AML-193 (cell line): ENCODE measurements at regions not wholly inside any gene's neighbourhood (a gene's known extent, or its start where the extent isn't known, plus 50 kb on each side); places are given as distances from the start of the nearest gene placed in this dataset.

Source experiments
- DNase-seq, 2 experiments: peaks; one replicate each; lab custom pipeline; 2025; lab: John Stamatoyannopoulos, UW

DNA sequence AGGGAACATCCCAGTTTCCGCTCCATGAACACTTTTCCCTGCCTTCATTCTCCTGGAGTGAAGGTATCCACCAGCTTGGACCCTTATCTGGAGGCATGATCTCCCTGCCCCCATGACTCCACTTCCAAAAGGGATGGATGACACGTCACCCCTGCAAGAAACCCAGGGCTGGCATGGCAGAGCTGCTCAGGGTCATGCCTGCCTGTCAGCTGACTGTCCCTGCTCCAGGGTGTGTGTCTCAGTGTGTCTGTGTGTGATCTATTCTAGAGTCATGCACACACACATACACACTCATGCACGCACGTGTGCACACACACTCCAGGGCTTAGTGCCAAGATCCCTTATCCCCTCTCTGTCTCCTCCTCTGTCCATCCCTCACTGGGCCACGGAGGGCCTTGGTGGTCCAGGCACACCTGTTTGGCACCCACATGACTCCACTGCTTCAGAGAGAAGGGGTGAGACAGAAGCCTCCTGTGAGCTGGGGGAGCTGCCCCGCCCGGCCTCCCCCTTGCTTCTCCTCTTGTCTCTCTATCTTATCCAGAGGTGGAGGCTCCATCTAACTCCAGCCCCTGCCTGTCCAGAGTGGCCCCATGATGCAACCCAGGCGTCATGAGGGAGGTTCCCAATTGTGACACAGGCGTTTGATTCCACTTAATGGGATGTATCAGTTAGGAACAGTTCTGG lies 290.9 kb downstream of the CDC5L start:
- DNase-seq: no peak

DNA sequence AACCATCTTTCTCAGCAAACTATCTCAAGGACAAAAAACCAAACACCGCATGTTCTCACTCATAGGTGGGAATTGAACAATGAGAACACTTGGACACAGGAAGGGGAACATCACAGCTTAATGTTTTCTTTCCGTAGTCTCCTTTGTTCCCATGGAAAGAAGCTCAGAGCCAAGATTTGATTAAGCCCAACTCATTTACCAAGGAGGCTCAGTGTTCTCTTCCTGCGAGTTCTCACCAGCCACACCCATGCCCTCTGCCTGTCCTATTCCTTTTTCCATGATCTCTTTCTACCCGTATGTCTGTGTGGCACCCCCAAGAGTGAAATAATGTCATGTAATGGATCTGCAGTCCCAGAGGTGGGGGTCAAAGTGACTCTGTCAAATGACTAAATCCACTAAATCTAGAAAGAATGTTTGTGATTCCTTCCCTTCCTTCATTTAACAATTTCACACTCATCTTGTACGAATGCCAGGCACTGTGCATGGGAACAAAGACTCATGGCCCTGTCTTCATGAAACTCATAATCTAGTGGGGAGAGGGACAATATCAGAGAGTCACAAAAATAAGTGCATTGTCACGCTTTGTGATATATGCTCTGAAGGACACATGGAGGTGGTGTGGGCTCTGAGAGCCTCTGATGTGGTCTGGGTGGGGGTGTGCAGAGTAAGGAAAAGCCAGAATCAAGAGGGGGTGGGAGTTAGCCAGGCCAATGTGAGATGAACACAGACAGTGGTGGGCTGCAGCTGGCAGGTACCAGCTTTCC lies 292.1 kb downstream of the CDC5L start:
- DNase-seq: no peak

DNA sequence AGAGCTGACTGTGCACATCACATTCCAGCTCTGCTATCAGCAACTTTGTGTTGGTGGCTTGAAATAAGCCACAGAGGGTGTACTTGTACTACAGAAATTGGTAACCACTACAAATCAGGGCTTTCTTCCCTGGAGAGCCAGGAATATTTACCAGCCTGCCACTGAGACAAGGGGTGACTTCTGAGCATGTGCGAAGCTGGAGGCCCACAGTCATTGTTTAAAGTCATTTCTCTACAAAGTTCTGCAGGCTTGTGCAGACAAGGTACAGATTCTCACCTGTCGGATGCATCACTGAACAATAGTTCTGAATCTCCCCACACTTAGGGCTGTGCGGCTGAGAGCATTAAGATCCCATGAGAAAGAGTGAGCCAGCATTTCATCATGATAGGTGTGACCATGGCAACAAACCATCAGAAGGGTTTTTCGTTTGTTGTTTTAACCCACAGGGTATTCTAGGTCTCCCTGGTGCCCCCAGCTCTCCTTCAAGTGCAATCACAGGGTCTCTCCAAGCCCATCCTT lies 292.8 kb downstream of the CDC5L start:
- DNase-seq: no peak

DNA sequence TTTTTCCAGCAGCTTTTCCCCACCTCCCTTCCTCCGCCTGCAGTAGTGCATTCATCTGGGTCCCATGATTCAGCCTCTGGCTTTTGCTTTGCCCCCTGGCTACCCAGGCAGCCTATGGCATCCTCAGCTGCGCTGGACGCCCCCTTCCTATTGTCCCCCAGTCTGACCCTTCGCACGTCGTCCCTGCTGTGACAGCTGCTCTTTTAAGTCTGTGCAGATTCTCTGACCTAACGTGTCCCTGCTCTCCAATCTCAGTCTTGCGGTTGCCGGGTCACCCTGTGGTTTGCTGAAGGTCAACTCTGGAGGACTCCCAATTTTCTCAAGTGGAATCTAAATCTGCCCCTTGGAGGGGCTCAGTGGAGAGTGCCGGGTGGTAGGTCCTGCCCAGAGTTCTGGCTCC lies 294.3 kb downstream of the CDC5L start:
- no peak for DNase-seq

DNA sequence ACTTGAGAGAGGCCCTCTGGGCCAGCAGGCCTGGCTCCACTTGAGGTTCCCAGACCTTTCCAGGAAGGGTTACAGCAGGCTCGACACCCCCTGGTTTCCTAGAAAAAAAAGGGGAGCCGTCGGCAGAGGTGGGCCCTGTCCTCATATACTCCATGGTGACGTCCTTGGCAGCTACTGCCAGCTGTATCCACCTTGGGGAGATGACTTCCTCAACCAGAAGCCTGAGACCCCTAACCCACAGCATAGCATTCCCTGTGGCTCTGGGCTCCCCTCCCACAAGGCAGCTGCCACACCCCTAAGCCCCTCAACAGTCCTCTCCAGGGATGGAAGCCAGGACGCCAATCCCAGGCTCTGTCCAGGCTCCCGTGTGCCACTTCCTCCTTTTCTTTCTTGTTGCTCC lies 294.8 kb downstream of the CDC5L start:
- no peak for DNase-seq

DNA sequence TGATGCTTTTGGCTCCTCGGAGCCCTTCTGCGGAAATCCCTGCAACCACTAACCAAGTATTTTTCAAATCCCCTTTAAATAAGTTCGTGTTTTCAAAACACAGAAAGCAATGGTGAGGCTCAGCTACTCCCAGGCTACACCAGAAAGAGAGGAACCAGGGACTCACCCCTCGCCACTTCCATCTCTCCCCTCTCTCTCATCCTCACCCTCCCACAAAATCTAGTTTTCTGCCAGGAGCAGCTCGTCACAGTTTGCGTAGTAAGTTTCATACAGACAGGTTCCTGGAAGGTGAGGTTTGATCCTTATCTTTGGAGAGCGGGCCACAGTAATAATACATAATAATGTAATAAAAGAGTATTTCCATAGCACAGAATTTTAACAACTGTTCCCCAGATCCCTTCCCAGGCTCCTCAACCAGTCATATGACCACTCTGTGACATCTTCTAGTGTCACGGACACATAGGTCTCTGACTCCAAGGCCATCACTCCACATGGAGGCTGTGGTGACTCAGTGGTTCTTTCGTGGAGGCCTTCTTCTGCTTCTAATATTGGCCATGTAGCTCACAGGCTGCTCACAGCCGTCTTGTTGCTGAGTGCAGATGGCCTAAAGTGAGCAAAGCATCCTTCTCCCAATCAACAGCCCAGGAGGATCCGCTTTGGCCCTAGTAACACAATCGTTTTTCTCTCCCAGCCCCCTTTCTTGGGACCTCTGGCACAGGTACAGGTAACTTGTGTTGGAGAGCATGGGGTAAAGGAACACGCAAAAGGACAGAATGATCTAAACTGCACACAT lies 295.7 kb downstream of the CDC5L start:
- no peak for DNase-seq

DNA sequence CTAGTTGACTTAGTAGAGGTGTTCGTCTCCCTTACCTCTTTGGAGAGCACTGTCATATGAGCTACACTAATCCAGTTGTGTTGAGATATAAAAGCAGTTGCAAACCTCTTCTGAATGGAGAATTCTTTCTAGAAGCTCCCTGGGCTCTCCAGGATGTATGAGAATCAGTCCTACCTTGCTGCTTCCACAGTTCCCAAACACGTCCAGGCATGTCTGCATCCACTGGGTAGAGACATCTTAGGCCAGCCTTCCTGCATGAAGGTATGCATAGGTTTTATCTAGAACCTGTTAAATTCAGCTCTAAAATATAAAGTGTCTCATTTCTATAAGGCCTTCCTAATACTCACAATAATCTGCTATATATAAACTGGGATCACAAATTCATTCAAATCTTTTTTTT lies 297.7 kb downstream of the CDC5L start:
- DNase-seq: no peak

DNA sequence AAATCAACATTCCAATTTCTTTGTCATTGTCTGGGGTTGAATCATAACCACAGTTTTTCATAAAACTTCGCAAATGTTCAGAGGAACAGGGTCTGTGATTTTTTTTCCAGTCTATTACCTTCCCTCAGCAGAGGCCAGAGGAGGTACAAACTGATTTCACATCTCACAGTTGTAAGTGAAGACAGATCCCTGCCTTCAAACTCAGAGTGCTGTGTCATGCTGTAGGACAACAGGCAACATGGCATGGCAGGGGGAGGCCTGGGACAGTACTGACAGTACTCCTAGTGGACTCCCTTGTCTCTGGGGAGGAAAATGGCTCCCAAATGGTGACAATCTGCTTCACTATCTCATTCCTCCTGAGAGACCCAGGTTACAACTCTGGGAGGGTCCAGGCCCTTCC lies 308.6 kb downstream of the CDC5L start:
- DNase-seq: no peak

DNA sequence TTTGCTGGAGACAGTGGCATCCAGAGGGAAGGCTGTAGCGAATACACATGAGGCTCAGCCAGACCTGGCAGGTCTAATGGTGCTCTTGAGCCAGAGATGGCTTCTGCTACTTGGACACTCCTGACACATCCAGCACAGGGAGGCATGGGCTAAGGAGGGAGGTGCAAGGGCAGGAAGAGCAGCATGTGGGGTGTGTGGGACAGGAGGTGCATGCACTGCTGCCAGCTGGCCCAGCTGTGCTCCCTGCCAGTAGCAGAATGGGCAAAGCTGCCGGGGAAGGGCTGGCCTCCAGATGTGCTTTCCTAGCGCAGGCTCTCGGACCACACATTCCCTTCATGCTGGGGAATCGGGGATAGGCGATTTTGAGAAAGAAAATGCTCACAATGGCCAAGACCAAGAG lies 309.2 kb downstream of the CDC5L start:
- DNase-seq: no peak

DNA sequence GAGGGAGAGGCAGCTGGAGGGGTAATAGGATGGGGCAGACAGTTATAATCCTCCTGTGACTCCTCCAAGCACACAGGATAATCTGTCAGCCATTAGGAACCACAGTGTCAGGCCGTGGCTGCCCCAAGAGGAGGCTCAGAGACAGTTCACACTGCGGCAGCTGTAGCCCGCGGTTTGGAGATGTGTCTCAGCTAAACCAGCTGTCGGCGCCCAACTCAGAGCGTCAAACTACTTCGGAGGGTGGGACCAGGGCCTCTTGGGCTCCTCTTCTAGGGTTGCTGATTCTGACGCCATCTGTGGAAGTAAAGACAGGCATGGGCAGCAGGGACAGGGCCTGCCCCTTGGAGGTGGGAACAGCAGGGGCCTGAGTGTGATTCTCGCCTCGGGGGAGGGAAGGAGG lies 309.8 kb downstream of the CDC5L start:
- DNase-seq: no peak

DNA sequence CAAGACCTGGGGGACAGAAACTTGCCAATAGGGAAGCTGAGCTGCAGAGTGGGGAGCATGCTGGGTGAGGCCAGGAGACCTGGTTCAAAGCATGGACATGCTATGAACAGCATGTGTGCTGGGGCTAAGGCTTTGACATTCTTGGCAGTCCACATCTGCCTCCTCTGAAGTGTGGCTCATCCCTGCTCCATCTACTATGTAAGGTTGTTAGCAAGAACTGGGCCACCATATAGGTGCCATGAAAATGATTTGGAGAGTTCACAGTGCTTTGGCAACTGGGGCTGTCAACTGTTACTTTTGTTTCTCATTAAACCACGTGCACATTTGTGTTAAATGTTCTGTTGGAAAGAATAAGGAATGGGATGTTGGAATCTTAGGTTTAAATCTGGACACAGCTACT lies 311.1 kb downstream of the CDC5L start:
- DNase-seq: no peak

DNA sequence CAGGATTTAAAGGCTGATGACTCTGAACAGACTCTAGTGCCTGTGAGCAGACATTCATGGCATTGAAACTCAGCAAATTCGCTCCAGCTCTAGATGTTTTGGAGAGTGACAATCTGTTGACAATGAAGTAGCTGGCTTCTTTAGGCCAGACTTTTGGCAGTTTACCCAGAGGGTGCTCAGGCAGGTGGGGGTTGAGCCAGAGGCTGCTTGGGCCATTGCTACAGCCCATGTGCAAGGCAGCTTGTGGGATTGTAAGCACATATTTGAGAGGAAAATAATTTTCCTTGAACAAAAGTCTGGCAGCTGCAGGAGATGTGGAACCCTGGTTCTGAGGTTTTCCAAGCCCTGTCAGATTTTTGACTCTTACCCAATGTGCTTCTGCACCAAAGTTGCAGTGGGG lies 311.6 kb downstream of the CDC5L start:
- DNase-seq: no peak

DNA sequence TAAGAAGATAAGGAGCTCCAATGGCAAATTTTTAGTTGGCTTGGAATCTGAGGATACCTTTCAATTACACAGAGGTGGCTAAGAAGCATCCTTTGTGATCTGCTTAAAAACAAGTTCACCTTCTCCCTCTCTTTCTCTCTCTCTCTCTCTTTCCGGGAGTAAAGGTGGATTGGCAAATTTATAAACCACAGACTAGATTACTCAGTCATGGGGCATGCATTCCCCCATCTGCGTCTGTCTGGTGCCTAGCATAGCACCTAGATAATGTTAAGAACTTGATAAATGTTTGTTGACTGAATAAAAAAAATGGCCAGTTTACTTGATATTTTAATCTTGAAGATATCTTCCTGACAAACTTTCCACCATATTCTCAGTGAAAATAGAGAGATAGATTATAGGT lies 312.3 kb downstream of the CDC5L start:
- no peak for DNase-seq

DNA sequence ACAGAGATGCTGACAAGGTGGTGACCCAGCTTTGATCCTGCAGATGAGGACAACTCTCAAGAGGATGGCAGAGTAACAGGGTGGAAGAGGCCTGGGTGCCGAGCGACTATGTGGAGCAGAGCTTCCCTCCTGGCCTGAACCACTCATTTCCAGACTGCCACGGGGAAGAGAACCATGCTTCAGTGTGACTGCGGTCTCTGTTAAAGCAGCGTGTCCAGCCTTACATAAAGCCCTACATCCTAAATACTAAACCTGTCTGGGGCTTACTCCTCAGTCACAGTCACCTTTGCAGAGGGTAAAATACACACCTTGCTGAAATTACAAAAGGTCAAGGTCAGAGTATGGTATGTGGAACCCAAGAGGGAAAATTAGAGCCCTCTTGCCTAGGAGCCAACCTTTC lies 312.9 kb downstream of the CDC5L start:
- DNase-seq: no peak

DNA sequence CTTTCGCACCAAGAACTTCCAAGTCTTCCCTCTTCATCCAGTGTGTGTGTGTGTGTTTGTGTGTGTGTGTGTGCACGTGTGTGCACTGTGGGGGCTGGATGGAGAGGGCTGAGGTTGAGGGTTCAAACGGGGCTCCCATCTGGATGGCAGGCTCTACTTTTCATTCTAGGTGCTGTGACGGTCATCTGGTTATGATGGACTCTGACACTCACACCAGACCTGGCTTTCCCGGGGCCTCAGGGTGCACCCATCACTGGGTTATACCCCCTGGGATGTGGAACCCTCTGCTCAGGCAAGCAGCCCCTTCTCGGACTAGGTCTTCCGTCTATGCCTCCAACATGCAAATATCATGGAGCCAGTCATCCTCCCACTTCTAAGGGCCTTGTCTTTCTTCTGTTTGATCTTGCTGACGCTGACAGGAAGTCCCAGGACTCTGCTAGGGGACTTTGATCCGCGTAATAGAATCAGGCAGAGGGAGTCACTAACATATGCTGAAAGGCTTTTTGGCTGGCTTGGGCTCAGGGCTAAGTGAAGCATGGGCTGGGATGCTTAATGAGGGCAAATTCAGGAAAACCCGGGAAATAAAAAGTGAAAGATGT lies 313.6 kb downstream of the CDC5L start:
- DNase-seq: no peak

DNA sequence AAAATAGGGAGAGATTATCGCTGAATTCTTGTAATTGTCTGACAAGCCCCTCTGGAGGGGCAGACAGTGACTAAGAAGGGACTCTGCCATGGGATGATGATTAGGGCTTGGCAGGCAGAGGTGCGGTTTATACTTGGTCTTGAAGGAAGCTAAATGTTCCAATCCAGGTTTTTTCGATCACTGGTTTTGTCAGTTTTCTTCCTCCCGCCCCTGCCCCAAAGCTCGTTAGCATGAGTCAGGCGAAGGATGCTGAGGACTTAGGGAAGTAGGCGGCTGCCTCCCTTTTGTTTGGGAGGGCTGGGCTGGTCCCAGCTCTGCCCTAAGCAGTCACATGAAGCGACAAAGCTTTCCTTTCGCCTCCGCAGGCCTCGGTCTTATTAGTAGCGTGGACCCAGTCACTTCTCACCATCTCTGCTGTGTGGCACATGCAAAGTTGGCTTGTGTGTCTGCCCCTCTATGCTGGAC lies 314.2 kb downstream of the CDC5L start:
- no peak for DNase-seq

DNA sequence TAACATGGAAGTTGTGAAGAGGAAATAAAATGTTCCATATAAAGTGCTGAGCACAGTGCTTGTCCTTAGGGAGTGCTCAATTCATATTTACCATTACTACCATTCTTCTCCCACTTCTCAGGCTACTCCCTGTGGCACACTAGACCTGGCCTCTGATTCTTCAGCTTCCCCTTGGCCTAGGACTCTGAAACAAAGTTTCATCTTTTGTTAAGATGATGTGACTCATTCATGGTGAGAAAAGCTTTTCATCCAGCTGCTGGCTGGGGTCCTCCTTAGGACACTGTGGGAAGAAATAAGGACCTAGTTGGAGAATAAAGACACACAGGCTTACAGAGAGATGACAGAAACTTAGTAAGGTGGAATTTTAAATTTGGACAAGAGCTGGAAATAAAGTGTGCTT lies 314.8 kb downstream of the CDC5L start:
- no peak for DNase-seq

DNA sequence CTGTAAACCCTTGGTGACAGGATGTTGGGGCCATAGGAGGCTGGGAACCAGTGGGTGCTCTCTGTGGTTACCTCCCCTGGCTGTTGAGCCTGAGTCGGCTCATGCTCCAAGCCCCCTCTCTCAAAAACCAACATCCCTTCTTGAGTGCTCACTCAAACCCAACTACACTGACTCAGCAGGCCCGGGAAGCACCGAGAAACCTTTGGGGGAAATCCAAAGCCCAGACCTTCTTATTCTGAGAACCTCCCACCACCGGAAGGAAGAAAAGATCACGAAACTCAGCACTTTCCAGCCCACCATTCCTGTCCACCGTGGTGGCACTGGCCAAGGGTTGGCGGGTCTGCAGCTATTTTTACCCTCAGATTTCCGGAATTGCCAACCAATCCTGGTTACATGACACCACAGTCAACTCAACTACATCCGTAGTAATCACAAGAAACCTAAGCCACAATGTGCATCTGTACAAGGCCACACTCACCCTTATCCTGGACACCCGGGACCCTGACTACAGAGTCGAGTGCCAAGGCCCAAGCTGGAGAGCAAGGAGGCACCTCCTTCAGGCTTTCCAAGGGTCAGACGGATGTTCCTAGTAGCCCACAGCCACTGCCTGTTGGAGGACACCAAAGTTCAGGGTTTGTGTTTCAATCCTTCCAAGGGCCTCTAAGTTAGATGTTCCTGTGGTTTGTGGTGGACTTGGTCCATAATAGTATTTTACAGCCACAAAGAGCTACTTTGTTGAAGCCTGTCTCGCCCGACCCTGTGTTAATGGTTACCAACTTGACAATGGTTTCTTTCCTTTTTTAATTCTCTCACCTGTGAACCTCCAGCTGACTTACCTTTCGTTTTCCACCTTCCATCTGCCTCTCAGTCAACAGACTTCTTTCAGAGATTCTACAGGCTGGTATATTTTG lies 317.0 kb downstream of the CDC5L start:
- DNase-seq: no peak

DNA sequence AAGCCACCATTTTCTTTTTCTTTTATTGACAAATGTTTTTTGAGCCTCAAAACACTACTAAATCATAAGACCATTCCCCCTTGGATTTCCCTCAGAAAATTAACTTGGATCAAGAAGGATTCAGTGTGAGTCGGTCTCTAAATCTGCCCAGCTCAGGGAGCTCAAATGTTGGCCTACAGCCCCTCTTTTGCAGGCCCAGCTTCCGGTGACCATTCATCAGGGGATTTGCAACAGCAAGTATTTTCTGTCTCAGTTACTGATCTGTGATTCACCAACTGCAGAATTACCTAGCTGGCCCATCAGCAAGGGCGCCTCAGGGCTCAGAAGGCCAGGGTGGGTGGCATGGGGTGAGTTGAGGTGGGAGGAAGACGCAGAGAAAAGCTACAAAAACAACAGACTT lies 318.1 kb downstream of the CDC5L start:
- DNase-seq: no peak

DNA sequence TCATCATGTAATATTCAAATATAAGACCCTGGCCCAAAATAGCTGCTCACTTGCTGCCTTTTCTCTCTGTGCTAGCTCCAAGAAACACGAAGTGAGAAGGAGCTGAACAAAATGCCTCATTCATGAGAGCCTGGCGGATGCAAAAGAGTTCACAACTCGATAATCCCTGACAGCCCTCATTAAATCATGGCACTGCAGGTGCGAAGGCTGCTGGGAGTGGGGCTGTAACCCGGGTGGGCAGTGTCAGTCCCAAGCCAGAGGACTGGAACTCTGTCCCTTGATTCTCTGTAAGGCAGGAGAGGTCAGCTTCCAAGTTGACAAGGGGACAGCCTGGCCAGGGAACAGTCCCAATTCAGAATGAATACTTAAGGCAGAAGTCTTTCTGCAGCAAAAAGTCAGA lies 318.5 kb downstream of the CDC5L start:
- DNase-seq: no peak

DNA sequence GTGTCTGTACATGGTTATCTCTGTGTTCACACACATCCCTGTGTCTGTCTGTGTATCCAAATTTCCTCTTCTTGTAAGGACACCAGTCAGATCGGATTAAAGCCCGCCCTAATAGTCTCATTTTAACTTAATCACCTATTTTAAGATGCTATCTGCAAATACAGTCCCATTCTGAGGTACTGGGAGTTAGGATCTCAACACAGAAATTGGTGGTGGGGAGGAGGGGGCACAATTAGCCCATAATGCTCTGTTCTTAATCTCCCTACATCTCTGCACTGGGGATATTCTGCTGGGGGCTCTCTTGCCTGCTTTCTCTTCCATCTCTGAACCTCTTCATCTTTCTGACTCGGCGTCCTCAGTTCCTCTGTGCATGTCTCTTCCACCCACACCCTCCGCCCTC lies 320.7 kb downstream of the CDC5L start:
- no peak for DNase-seq
